ENCODE measurements at regions not wholly inside any gene's neighbourhood (a gene's known extent, or its start where the extent isn't known, plus 50 kb on each side); places are given as distances from the start of the nearest gene placed in this dataset.

DNA sequence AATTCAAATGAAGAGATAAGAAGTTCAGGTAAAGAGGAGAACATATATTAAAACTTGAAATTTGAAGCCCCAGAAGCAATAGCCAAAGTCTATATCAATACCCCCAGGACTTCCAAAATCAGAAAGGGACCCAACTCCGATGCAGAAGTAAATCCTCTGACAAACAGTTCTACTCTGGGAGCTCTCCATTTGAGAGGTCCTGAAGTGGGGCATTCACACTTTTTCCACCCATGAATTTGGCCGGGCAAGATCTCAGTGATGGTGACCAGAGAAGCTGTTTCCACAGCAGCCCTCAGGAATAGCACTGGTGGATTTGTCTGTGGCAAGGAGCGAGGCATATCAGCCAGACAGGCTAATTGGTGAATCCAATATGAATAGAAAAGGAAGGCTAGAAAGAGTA, 313.6 kb upstream of the MC4R start:
- Histone ChIP-seq H3K27ac (ENCODE audit: low read depth, low read length) (no peak overlapping the region), H2AK5ac (ENCODE audit: low read depth, low read length) (no peak overlapping the region), H3K36me3 (ENCODE audit: control insufficient read depth in 2 of 4, insufficient read depth in 4 of 4, low read length in 3 of 4) (no peaks in the 10 kb centered on the region), H3K9me3 (ENCODE audit: insufficient read depth in 2 of 2, low read depth in 1 of 2, low read length in 1 of 2) (no peaks in the 10 kb centered on the region), H4K20me1 (replicated peaks in 1 of 2; ENCODE audit: control insufficient read depth in 1 of 2, insufficient read depth in 2 of 2, low read length in 2 of 2) (no peaks in the 10 kb centered on the region), H3K18ac (ENCODE audit: extremely low read depth, low read length) (no peak overlapping the region), H3K9ac (replicated peaks in 1 of 4; ENCODE audit: extremely low read depth in 1 of 4, low read depth in 3 of 4, low read length in 3 of 4) (no peak overlapping the region), H3K14ac (ENCODE audit: insufficient read length) (no peak overlapping the region), H3K4me1 (replicated peaks in 1 of 4; ENCODE audit: control insufficient read depth in 3 of 4, insufficient read depth in 4 of 4, low read length in 3 of 4) (no peaks in the 10 kb centered on the region), H3K56ac (replicated peaks; ENCODE audit: insufficient read length, low read depth, low read length) (no peak overlapping the region), H3K79me2 (ENCODE audit: control insufficient read depth in 1 of 2, insufficient read depth in 2 of 2, low read length in 2 of 2) (no peaks in the 10 kb centered on the region), H4K5ac (ENCODE audit: insufficient read length, low read depth, low read length) (no peak overlapping the region), H2BK20ac (ENCODE audit: low read length) (no peak overlapping the region), H3K4ac (replicated peaks; ENCODE audit: insufficient read length, low read depth, low read length) (no peak overlapping the region), H2BK12ac (ENCODE audit: low read depth, low read length) (no peak overlapping the region), H2BK5ac (ENCODE audit: low read depth, low read length) (no peak overlapping the region), H3K27me3 (replicated peaks in 1 of 4; ENCODE audit: control insufficient read depth in 3 of 4, extremely low read depth in 1 of 4, insufficient read depth in 3 of 4, low read length in 3 of 4) (no peaks in the 10 kb centered on the region), H3K4me3 (ENCODE audit: extremely low read depth in 1 of 4, insufficient read depth in 2 of 4, low read depth in 3 of 4, low read length in 4 of 4) (no peak overlapping the region), H4K91ac (replicated peaks; ENCODE audit: insufficient read length, low read length) (no peak overlapping the region), H3K23ac (ENCODE audit: insufficient read length) (no peak overlapping the region), H3K4me2 (ENCODE audit: insufficient read depth in 1 of 2, low read depth in 2 of 2, low read length in 2 of 2) (no peak overlapping the region), H3K79me1 (ENCODE audit: low read depth, low read length) (no peaks in the 10 kb centered on the region), H2AFZ (ENCODE audit: low read length) (no peak overlapping the region), H2BK120ac (replicated peaks; ENCODE audit: low read depth, low read length) (no peak overlapping the region), H3K23me2 (ENCODE audit: low read depth, low read length) (no peaks in the 10 kb centered on the region), H2BK15ac (ENCODE audit: low read length) (no peak overlapping the region), H4K8ac (ENCODE audit: extremely low read depth, insufficient read depth, low read length) (no peak overlapping the region)
- no peak for FAIRE-seq
- DNase-seq (ENCODE audit: low read depth in 1 of 2, low spot score in 2 of 2), result no peak
- 91% methylated on average over 3 of the region's 3 CpGs; no CpG with 5 or more reads in 1 of the 2 experiments for WGBS, 2 experiments (ENCODE audit: extremely low coverage in 1 of 2, insufficient coverage in 1 of 2, insufficient read length in 1 of 2, insufficient replicate concordance in 2 of 2, low coverage in 1 of 2, low lambda C conversion rate in 2 of 2, missing lambda C conversion rate in 1 of 2)
- CTCF ChIA-PET (ENCODE audit: partially characterized antibody), result interaction anchor here (1.0 to 2.8 kb wide), 7 partner anchors 9 to 816 kb away, joined by 3 to 11 read pairs (median 6); no protein-coding TSS in a partner anchor
- POLR2A ChIA-PET (ENCODE audit: partially characterized antibody), result no interaction called here
- TF ChIP-seq, protein P1, sequence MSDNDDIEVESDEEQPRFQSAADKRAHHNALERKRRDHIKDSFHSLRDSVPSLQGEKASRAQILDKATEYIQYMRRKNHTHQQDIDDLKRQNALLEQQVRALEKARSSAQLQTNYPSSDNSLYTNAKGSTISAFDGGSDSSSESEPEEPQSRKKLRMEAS (IDR thresholded peaks at IDR 0.05), result no peak
- TF ChIP-seq TBP (IDR thresholded peaks at IDR 0.05; ENCODE audit: low read depth, low read length) (no peak), SP4 (IDR thresholded peaks at IDR 0.05; ENCODE audit: low read length) (no peak), BACH1 (IDR thresholded peaks at IDR 0.05; ENCODE audit: low read length) (no peak), SIRT6 (IDR thresholded peaks at IDR 0.05; ENCODE audit: low read length) (no peak), SAP30 (IDR thresholded peaks at IDR 0.05; ENCODE audit: insufficient read depth, insufficient replicate concordance, low read length) (no peak), POLR2AphosphoS5 (IDR thresholded peaks at IDR 0.05; ENCODE audit: low read depth, low read length) (no peak), CBX5 (IDR thresholded peaks at IDR 0.05; ENCODE audit: low read depth, low read length) (no peak), PHF8 (conservative IDR thresholded peaks at IDR 0.05; ENCODE audit: low read depth, low read length) (no peak), NRF1 (IDR thresholded peaks at IDR 0.05; ENCODE audit: low read depth, low read length) (no peak)
- TF ChIP-seq, protein P2, sequence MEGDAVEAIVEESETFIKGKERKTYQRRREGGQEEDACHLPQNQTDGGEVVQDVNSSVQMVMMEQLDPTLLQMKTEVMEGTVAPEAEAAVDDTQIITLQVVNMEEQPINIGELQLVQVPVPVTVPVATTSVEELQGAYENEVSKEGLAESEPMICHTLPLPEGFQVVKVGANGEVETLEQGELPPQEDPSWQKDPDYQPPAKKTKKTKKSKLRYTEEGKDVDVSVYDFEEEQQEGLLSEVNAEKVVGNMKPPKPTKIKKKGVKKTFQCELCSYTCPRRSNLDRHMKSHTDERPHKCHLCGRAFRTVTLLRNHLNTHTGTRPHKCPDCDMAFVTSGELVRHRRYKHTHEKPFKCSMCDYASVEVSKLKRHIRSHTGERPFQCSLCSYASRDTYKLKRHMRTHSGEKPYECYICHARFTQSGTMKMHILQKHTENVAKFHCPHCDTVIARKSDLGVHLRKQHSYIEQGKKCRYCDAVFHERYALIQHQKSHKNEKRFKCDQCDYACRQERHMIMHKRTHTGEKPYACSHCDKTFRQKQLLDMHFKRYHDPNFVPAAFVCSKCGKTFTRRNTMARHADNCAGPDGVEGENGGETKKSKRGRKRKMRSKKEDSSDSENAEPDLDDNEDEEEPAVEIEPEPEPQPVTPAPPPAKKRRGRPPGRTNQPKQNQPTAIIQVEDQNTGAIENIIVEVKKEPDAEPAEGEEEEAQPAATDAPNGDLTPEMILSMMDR (IDR thresholded peaks at IDR 0.05; ENCODE audit: control extremely low read depth in 1 of 3, insufficient read depth in 1 of 3, low read depth in 1 of 3, low read length in 3 of 3), result no peak
- TF ChIP-seq, protein P3, sequence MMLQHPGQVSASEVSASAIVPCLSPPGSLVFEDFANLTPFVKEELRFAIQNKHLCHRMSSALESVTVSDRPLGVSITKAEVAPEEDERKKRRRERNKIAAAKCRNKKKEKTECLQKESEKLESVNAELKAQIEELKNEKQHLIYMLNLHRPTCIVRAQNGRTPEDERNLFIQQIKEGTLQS (IDR thresholded peaks at IDR 0.05; ENCODE audit: insufficient read depth, low read depth, low read length), result no peak

Data from H1 (cell line).